IPS DF 6.9 (cell line): ENCODE measurements at regions not wholly inside any gene's neighbourhood (a gene's known extent, or its start where the extent isn't known, plus 50 kb on each side); places are given as distances from the start of the nearest gene placed in this dataset.

ENCODE experiments used
- DNase-seq: peaks from one replicate; pipeline ENCODE4 v3.0.0-alpha.2; 2013; ENCODE audit warnings: low read depth, low spot score
- H3K27ac ChIP-seq: one replicate; pipeline ENCODE4 v1.5.1; 2013; ENCODE audit warnings: low read length, control low read depth
- H3K27me3 ChIP-seq: 2 replicates; pipeline ENCODE4 v1.6.1; 2013; ENCODE audit warnings: mild to moderate bottlenecking, low read length; ENCODE audit not compliant: control insufficient read depth, insufficient read depth
- H3K36me3 ChIP-seq: 2 replicates; pipeline ENCODE4 v1.6.1; 2013; ENCODE audit warnings: low read length; ENCODE audit not compliant: control insufficient read depth, insufficient read depth
- H3K4me1 ChIP-seq: 2 replicates; pipeline ENCODE4 v1.6.1; 2013; ENCODE audit warnings: low read length; ENCODE audit not compliant: control insufficient read depth, insufficient read depth
- H3K4me3 ChIP-seq: 2 replicates; pipeline ENCODE4 v1.5.1; 2013; ENCODE audit warnings: mild to moderate bottlenecking, low read length
- H3K9me3 ChIP-seq: 2 replicates; pipeline ENCODE4 v1.6.1; 2013; ENCODE audit warnings: low read length, inconsistent platforms; ENCODE audit not compliant: control insufficient read depth, insufficient read depth
- WGBS: extraction: QIAGEN DNeasy Blood & Tissue Kit; methylation state at CpG from one replicate; pipeline ENCODE4 v1.1.7; 2013; ENCODE audit warnings: mixed read lengths, missing lambda C conversion rate; ENCODE audit not compliant: insufficient read length, insufficient coverage; 5-methylcytosine and 5-hydroxymethylcytosine counted together

- Histone ChIP-seq H3K9me3 (no peaks in the 10 kb centered on the region), H3K4me1 (no peaks in the 10 kb centered on the region; the same call in 1 of the 2 replicates), H3K27ac (no peak overlapping the region), H3K27me3 (no peaks in the 10 kb centered on the region), H3K36me3 (no peaks in the 10 kb centered on the region), H3K4me3 (no peak overlapping the region)
- no CpG with 5 or more reads among the region's 5 CpGs for WGBS
- DNase-seq = no peak
Measured at GRCh38 chr11:35061516-35062440, 77.2 kb upstream of the CD44 start.

DNA sequence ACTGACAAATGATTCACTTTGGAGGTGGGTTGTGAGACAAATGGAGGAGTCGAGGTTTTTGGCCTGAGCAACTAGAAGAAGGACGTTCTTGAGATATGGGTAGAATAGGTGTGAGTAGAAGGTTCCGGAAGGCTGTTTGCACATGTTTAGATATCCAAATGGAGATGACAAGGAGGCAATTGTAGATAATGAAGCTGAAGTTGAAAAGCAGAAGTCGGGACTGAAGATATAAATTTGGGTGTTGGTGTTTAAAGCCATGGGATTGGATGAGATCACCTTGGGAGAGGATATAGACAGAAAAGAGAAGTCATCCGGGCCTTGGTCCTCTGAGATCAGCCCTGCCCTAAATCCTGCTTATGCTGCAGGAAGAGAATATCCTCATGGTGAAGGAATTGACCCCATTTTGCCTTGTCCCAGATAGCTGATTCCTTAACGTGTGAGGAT is 75.5 kb upstream of the CD44 start:
- no peak for DNase-seq
- H3K27me3 ChIP-seq = no peaks in the 10 kb centered on the region
- WGBS = no CpG with 5 or more reads among the region's 6 CpGs
- no peak overlapping the region for H3K27ac ChIP-seq
- no peaks in the 10 kb centered on the region for H3K36me3 ChIP-seq
- no peaks in the 10 kb centered on the region for H3K4me1 ChIP-seq
- H3K9me3 ChIP-seq = no peaks in the 10 kb centered on the region
- H3K4me3 ChIP-seq = no peak overlapping the region

DNA sequence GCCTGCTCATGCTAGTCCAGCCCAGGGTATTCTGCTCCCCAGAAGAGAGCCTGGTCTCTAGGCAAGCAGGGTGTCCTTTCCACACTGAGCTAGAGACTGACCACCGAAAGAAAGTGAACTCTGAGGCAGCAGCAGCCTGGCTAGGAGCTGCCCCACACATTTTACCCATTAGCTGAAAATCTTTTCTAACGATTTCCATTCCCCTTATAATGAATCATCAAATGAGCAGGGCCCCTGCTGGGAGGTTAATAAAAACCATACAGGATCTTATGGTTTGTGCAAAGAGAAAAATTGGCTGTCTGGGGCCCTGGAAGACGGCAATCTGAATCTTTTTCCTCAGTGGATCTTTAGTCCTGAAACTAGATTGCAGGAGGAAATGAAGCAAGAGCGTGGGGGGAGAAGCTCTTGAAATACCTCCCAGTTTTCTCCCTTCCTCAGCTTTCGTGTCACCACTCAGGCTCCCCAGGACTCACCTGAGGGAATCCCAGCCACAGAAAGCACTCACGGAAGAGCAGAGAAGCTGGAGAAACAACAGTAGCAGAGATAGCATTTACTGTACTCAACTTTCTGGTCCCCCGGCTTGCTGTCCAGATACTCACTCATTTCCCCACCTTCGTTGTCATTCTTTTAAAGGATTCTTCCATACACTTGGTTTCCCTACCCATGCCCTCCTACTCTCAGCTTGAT is 74.7 kb upstream of the CD44 start:
- DNase-seq = no peak
- H3K27ac ChIP-seq = no peak overlapping the region
- WGBS = no CpG with 5 or more reads among the region's 8 CpGs
- no peaks in the 10 kb centered on the region for H3K36me3 ChIP-seq
- no peaks in the 10 kb centered on the region for H3K9me3 ChIP-seq
- no peaks in the 10 kb centered on the region for H3K4me1 ChIP-seq
- no peak overlapping the region for H3K4me3 ChIP-seq
- H3K27me3 ChIP-seq = no peaks in the 10 kb centered on the region

- WGBS = no CpG with 5 or more reads among the region's 3 CpGs
- Histone ChIP-seq H3K9me3 (no peaks in the 10 kb centered on the region), H3K36me3 (no peaks in the 10 kb centered on the region), H3K4me3 (no peak overlapping the region), H3K4me1 (no peaks in the 10 kb centered on the region), H3K27me3 (no peaks in the 10 kb centered on the region), H3K27ac (no peak overlapping the region)
- DNase-seq = no peak
Measured at GRCh38 chr11:35065566-35065965, 73.4 kb upstream of the CD44 start.

GRCh38 chr11:35066030-35066429 is 72.9 kb upstream of the CD44 start:
- no peaks in the 10 kb centered on the region for H3K36me3 ChIP-seq
- no peaks in the 10 kb centered on the region for H3K9me3 ChIP-seq
- no peak overlapping the region for H3K4me3 ChIP-seq
- no peak overlapping the region for H3K27ac ChIP-seq
- DNase-seq = no peak
- no peaks in the 10 kb centered on the region for H3K4me1 ChIP-seq
- H3K27me3 ChIP-seq = no peaks in the 10 kb centered on the region
- WGBS = no CpG with 5 or more reads among the region's 1 CpG

GRCh38 chr11:35066783-35067423 is 72.1 kb upstream of the CD44 start:
- Histone ChIP-seq H3K4me3 (no peak overlapping the region), H3K36me3 (no peaks in the 10 kb centered on the region), H3K9me3 (no peaks in the 10 kb centered on the region), H3K4me1 (no peaks in the 10 kb centered on the region), H3K27me3 (no peaks in the 10 kb centered on the region), H3K27ac (no peak overlapping the region)
- no peak for DNase-seq
- WGBS = no CpG with 5 or more reads among the region's 3 CpGs

DNA sequence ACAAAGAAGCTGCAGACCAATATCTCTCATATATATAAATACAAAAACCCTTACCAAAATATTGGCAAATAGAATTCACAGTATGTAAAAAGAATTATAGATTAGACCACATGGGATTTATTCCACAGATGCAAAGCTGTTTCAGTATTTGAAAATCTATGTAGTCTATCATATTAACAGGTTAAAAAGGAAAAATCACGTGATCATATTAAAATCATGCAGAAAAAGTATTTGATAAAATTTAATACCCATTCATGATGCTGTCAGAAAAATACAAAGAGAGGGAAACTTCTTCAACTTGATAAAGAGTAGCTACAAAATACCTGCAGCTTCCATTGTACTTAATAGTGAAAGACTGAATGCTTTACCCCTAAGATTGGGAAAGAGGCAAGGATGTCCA is 67.2 kb upstream of the CD44 start:
- DNase-seq = no peak
- no CpG with 5 or more reads among the region's 1 CpG for WGBS
- no peaks in the 10 kb centered on the region for H3K9me3 ChIP-seq
- no peak overlapping the region for H3K27ac ChIP-seq
- no peaks in the 10 kb centered on the region for H3K36me3 ChIP-seq
- H3K4me1 ChIP-seq = no peaks in the 10 kb centered on the region
- no peaks in the 10 kb centered on the region for H3K27me3 ChIP-seq
- H3K4me3 ChIP-seq = no peak overlapping the region

DNA sequence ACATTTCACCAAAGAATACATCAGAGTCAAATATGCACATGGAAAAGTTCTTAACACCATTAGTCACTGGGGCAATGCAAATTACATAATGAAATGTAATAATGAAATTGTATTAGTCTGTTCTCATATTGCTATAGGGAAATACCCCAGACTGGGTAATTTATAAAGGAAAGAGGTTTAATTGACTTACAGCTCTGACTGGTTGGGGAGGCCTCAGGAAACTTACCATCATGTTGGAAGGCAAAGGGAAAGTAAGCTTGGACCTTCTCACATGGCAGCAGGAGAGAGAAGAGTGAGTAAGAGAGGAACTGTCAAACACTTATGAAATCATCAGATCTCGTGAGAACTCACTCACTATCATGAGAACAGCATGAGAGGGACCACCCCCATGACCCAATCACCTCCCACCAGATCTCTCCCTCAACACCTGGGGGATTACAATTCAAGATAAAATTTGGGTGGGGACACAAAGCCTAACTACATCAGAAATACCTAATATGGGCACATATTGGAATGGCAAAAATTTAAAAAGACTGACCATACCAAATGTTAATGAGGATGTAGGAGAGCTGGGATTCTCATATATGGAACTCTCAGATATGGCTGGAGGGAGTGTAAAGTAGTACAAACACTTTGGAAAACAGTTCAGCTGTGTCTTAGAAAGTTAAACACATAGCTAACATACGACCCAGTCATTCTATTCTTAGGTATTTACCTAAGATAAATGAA is 65.1 kb upstream of the CD44 start:
- Histone ChIP-seq H3K4me3 (no peak overlapping the region), H3K4me1 (no peaks in the 10 kb centered on the region), H3K36me3 (no peaks in the 10 kb centered on the region), H3K27me3 (no peaks in the 10 kb centered on the region), H3K9me3 (no peaks in the 10 kb centered on the region), H3K27ac (no peak overlapping the region)
- DNase-seq = no peak
- WGBS = no CpG with 5 or more reads among the region's 2 CpGs

- no peak overlapping the region for H3K4me3 ChIP-seq
- no peaks in the 10 kb centered on the region for H3K27me3 ChIP-seq
- H3K36me3 ChIP-seq = no peaks in the 10 kb centered on the region
- DNase-seq = no peak
- H3K4me1 ChIP-seq = no peaks in the 10 kb centered on the region
- no CpG with 5 or more reads among the region's 4 CpGs for WGBS
- no peaks in the 10 kb centered on the region for H3K9me3 ChIP-seq
- H3K27ac ChIP-seq = no peak overlapping the region
Measured at GRCh38 chr11:35076201-35077100, 62.5 kb upstream of the CD44 start.
